ENCODE measurements at regions not wholly inside any gene's neighbourhood (a gene's known extent, or its start where the extent isn't known, plus 50 kb on each side); places are given as distances from the start of the nearest gene placed in this dataset.

- Histone ChIP-seq H3K36me3 (ENCODE audit: control insufficient read depth in 5 of 5, insufficient read depth in 5 of 5, low read length in 5 of 5) (no peaks in the 10 kb centered on the region), H3K27me3 (ENCODE audit: control insufficient read depth in 5 of 5, insufficient read depth in 4 of 5, low read length in 5 of 5) (no peaks in the 10 kb centered on the region), H3K27ac (ENCODE audit: low read depth, low read length) (no peak overlapping the region), H3K4me3 (ENCODE audit: low read depth in 1 of 5, low read length in 5 of 5) (no peak overlapping the region), H3K4me1 (ENCODE audit: control insufficient read depth in 5 of 5, insufficient read depth in 5 of 5, low read length in 5 of 5) (peaks cover 0 to 3% (median under 1%) of the 10 kb centered on the region in 5 donors), H3K9me3 (ENCODE audit: control insufficient read depth in 5 of 5, low read length in 5 of 5) (no peaks in the 10 kb centered on the region), H3K9ac (ENCODE audit: low read length in 5 of 5) (no peak overlapping the region)
Measured at GRCh38 chr6:17047889-17048288, 54.0 kb upstream of the STMND1 start.

GRCh38 chr6:17045581-17046322 lies 56.1 kb upstream of the STMND1 start:
- Histone ChIP-seq H3K27ac (ENCODE audit: low read depth, low read length) (no peak overlapping the region), H3K27me3 (ENCODE audit: control insufficient read depth in 5 of 5, insufficient read depth in 4 of 5, low read length in 5 of 5) (no peaks in the 10 kb centered on the region), H3K36me3 (ENCODE audit: control insufficient read depth in 5 of 5, insufficient read depth in 5 of 5, low read length in 5 of 5) (no peaks in the 10 kb centered on the region), H3K4me3 (ENCODE audit: low read depth in 1 of 5, low read length in 5 of 5) (no peak overlapping the region), H3K4me1 (ENCODE audit: control insufficient read depth in 5 of 5, insufficient read depth in 5 of 5, low read length in 5 of 5) (peaks cover 0 to 9% (median 6%) of the 10 kb centered on the region in 5 donors), H3K9me3 (ENCODE audit: control insufficient read depth in 5 of 5, low read length in 5 of 5) (no peaks in the 10 kb centered on the region), H3K9ac (ENCODE audit: low read length in 5 of 5) (no peak overlapping the region)

- H3K27me3 ChIP-seq (ENCODE audit: control insufficient read depth in 5 of 5, insufficient read depth in 4 of 5, low read length in 5 of 5), result no peaks in the 10 kb centered on the region
- peaks cover 0 to 9% (median 6%) of the 10 kb centered on the region in 5 donors for H3K4me1 ChIP-seq (ENCODE audit: control insufficient read depth in 5 of 5, insufficient read depth in 5 of 5, low read length in 5 of 5)
- H3K9me3 ChIP-seq (ENCODE audit: control insufficient read depth in 5 of 5, low read length in 5 of 5), result no peaks in the 10 kb centered on the region
- H3K4me3 ChIP-seq (ENCODE audit: low read depth in 1 of 5, low read length in 5 of 5), result no peak overlapping the region
- H3K27ac ChIP-seq (ENCODE audit: low read depth, low read length), result no peak overlapping the region
- H3K9ac ChIP-seq (ENCODE audit: low read length in 5 of 5), result no peak overlapping the region
- H3K36me3 ChIP-seq (ENCODE audit: control insufficient read depth in 5 of 5, insufficient read depth in 5 of 5, low read length in 5 of 5), result no peaks in the 10 kb centered on the region
Measured at GRCh38 chr6:17043148-17043522, 58.7 kb upstream of the STMND1 start.

GRCh38 chr6:17042422-17043147 lies 59.3 kb upstream of the STMND1 start:
- Histone ChIP-seq H3K9me3 (ENCODE audit: control insufficient read depth in 5 of 5, low read length in 5 of 5) (peaks cover 0 to 2% (median 0%) of the 10 kb centered on the region in 5 donors), H3K27me3 (ENCODE audit: control insufficient read depth in 5 of 5, insufficient read depth in 4 of 5, low read length in 5 of 5) (no peaks in the 10 kb centered on the region), H3K36me3 (ENCODE audit: control insufficient read depth in 5 of 5, insufficient read depth in 5 of 5, low read length in 5 of 5) (no peaks in the 10 kb centered on the region), H3K4me1 (ENCODE audit: control insufficient read depth in 5 of 5, insufficient read depth in 5 of 5, low read length in 5 of 5) (peaks cover 0 to 9% (median 6%) of the 10 kb centered on the region in 5 donors), H3K9ac (ENCODE audit: low read length in 5 of 5) (no peak overlapping the region), H3K4me3 (ENCODE audit: low read depth in 1 of 5, low read length in 5 of 5) (no peak overlapping the region), H3K27ac (ENCODE audit: low read depth, low read length) (no peak overlapping the region)

- Histone ChIP-seq H3K27ac (ENCODE audit: low read depth, low read length) (no peak overlapping the region), H3K27me3 (ENCODE audit: control insufficient read depth in 5 of 5, insufficient read depth in 4 of 5, low read length in 5 of 5) (no peaks in the 10 kb centered on the region), H3K9me3 (ENCODE audit: control insufficient read depth in 5 of 5, low read length in 5 of 5) (peaks cover 0 to 2% (median 0%) of the 10 kb centered on the region in 5 donors), H3K4me1 (ENCODE audit: control insufficient read depth in 5 of 5, insufficient read depth in 5 of 5, low read length in 5 of 5) (peaks cover 0 to 9% (median 6%) of the 10 kb centered on the region in 5 donors), H3K9ac (ENCODE audit: low read length in 5 of 5) (no peak overlapping the region), H3K4me3 (ENCODE audit: low read depth in 1 of 5, low read length in 5 of 5) (no peak overlapping the region), H3K36me3 (ENCODE audit: control insufficient read depth in 5 of 5, insufficient read depth in 5 of 5, low read length in 5 of 5) (no peaks in the 10 kb centered on the region)
Measured at GRCh38 chr6:17039266-17039665, 62.6 kb upstream of the STMND1 start.

- Histone ChIP-seq H3K36me3 (ENCODE audit: control insufficient read depth in 5 of 5, insufficient read depth in 5 of 5, low read length in 5 of 5) (no peaks in the 10 kb centered on the region), H3K9ac (ENCODE audit: low read length in 5 of 5) (no peak overlapping the region), H3K27me3 (ENCODE audit: control insufficient read depth in 5 of 5, insufficient read depth in 4 of 5, low read length in 5 of 5) (no peaks in the 10 kb centered on the region), H3K4me1 (ENCODE audit: control insufficient read depth in 5 of 5, insufficient read depth in 5 of 5, low read length in 5 of 5) (peaks cover 0 to 13% (median 10%) of the 10 kb centered on the region in 5 donors), H3K4me3 (ENCODE audit: low read depth in 1 of 5, low read length in 5 of 5) (no peak overlapping the region), H3K9me3 (ENCODE audit: control insufficient read depth in 5 of 5, low read length in 5 of 5) (peaks cover 0 to 2% (median 0%) of the 10 kb centered on the region in 5 donors), H3K27ac (ENCODE audit: low read depth, low read length) (no peak overlapping the region)
Measured at GRCh38 chr6:17038316-17038715, 63.5 kb upstream of the STMND1 start.

DNA sequence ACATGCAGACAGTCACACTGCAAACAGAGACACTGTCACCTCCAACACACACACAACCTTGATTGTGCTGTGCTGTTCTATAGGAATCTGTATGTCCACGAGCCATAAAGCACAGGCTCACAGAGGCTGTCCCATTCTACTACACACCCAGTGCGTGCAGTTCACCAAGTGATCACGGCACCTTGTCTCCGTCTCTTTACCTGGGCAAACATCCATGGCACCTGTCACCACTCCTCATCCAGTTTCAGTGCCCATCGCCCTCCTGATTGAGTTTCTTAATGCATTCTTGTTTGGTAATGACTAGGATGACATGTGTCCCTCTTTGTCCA lies 65.8 kb upstream of the STMND1 start:
- Histone ChIP-seq H3K4me3 (ENCODE audit: low read depth in 1 of 5, low read length in 5 of 5) (no peak overlapping the region), H3K27me3 (ENCODE audit: control insufficient read depth in 5 of 5, insufficient read depth in 4 of 5, low read length in 5 of 5) (no peaks in the 10 kb centered on the region), H3K27ac (ENCODE audit: low read depth, low read length) (no peak overlapping the region), H3K9ac (ENCODE audit: low read length in 5 of 5) (no peak overlapping the region), H3K4me1 (ENCODE audit: control insufficient read depth in 5 of 5, insufficient read depth in 5 of 5, low read length in 5 of 5) (peaks cover 0 to 12% (median 9%) of the 10 kb centered on the region in 5 donors), H3K9me3 (ENCODE audit: control insufficient read depth in 5 of 5, low read length in 5 of 5) (peaks cover 0 to 2% (median 0%) of the 10 kb centered on the region in 5 donors), H3K36me3 (ENCODE audit: control insufficient read depth in 5 of 5, insufficient read depth in 5 of 5, low read length in 5 of 5) (no peaks in the 10 kb centered on the region)

GRCh38 chr6:17035257-17036064 lies 66.4 kb upstream of the STMND1 start:
- Histone ChIP-seq H3K4me1 (ENCODE audit: control insufficient read depth in 5 of 5, insufficient read depth in 5 of 5, low read length in 5 of 5) (peaks cover 0 to 12% (median 9%) of the 10 kb centered on the region in 5 donors), H3K27ac (ENCODE audit: low read depth, low read length) (no peak overlapping the region), H3K9me3 (ENCODE audit: control insufficient read depth in 5 of 5, low read length in 5 of 5) (peaks cover 0 to 2% (median 0%) of the 10 kb centered on the region in 5 donors), H3K4me3 (ENCODE audit: low read depth in 1 of 5, low read length in 5 of 5) (no peak overlapping the region), H3K9ac (ENCODE audit: low read length in 5 of 5) (no peak overlapping the region), H3K36me3 (ENCODE audit: control insufficient read depth in 5 of 5, insufficient read depth in 5 of 5, low read length in 5 of 5) (no peaks in the 10 kb centered on the region), H3K27me3 (ENCODE audit: control insufficient read depth in 5 of 5, insufficient read depth in 4 of 5, low read length in 5 of 5) (no peaks in the 10 kb centered on the region)

- H3K4me3 ChIP-seq (ENCODE audit: low read depth in 1 of 5, low read length in 5 of 5), result no peak overlapping the region
- H3K4me1 ChIP-seq (ENCODE audit: control insufficient read depth in 5 of 5, insufficient read depth in 5 of 5, low read length in 5 of 5), result peaks cover 0 to 12% (median 9%) of the 10 kb centered on the region in 5 donors
- H3K36me3 ChIP-seq (ENCODE audit: control insufficient read depth in 5 of 5, insufficient read depth in 5 of 5, low read length in 5 of 5), result no peaks in the 10 kb centered on the region
- H3K9me3 ChIP-seq (ENCODE audit: control insufficient read depth in 5 of 5, low read length in 5 of 5), result peaks cover 0 to 2% (median 0%) of the 10 kb centered on the region in 5 donors
- no peaks in the 10 kb centered on the region for H3K27me3 ChIP-seq (ENCODE audit: control insufficient read depth in 5 of 5, insufficient read depth in 4 of 5, low read length in 5 of 5)
- H3K27ac ChIP-seq (ENCODE audit: low read depth, low read length), result no peak overlapping the region
- no peak overlapping the region for H3K9ac ChIP-seq (ENCODE audit: low read length in 5 of 5)
Measured at GRCh38 chr6:17033746-17034145, 68.1 kb upstream of the STMND1 start.

All from subcutaneous abdominal adipose tissue (tissue), 5 donors.